Ishikawa (cell line): ENCODE measurements at regions not wholly inside any gene's neighbourhood (a gene's known extent, or its start where the extent isn't known, plus 50 kb on each side); places are given as distances from the start of the nearest gene placed in this dataset.

ENCODE experiments used
- CEBPB ChIP-seq: IDR thresholded peaks from 2 replicates; pipeline ENCODE4 v1.6.1; 2012
- EP300 ChIP-seq: IDR thresholded peaks from 2 replicates; pipeline ENCODE4 v1.6.1; 2012; ENCODE audit warnings: borderline replicate concordance
- MAX ChIP-seq: IDR thresholded peaks from 2 replicates; pipeline ENCODE4 v1.6.1; 2012

GRCh38 chr6:166697113-166697512 is 70.1 kb upstream of the RPS6KA2 start:
- TF ChIP-seq CEBPB (no peak), MAX (no peak), EP300 (no peak)
